GM18870 (cell line): ENCODE measurements at regions not wholly inside any gene's neighbourhood (a gene's known extent, or its start where the extent isn't known, plus 50 kb on each side); places are given as distances from the start of the nearest gene placed in this dataset.

ENCODE experiments used
- ATAC-seq: cut with Tn5 transposase; IDR thresholded peaks from one replicate; pipeline ENCODE4 v1.9.1; 2021; ENCODE audit warnings: moderate library complexity; ENCODE audit not compliant: unreplicated experiment

DNA sequence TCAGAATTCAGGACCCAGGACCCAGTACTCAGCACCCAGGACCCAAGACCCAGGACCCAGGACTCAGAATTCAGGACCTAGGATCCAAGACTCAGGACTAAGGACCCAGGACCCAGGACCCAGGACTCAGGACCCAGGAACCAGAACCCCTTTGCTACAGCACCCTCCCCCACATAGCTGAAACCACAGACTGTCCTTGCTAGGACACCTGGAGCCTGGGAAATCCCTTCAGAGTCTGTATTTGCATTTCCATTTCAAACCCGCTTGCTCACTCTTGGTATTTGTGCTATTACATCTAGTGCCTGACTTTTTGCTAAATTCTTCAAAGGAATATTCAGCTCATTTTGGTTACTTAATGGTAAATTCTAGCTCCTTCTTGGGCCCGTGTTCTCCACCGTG, 275.8 kb upstream of the MAF start:
- ATAC-seq: no peak

DNA sequence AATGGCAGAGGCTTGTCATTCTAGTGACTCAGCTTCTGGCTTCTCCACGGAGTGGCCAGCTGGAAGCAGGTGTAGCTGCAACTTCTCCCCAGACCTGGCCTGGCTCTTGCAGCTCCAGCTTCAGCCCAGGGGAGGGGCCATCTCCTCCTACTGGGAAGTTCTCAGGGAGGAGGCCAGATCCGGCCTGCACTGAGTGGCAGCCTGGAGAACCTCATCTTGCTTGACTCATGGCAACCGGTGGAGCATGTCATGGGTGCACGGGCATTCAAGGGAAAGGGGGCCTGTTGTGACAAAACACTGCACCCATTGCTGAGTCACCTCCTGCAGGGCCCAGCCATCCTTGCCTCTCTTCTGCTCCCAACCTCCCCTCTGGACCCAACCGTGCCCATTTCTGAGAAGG, 273.9 kb upstream of the MAF start:
- no peak for ATAC-seq

DNA sequence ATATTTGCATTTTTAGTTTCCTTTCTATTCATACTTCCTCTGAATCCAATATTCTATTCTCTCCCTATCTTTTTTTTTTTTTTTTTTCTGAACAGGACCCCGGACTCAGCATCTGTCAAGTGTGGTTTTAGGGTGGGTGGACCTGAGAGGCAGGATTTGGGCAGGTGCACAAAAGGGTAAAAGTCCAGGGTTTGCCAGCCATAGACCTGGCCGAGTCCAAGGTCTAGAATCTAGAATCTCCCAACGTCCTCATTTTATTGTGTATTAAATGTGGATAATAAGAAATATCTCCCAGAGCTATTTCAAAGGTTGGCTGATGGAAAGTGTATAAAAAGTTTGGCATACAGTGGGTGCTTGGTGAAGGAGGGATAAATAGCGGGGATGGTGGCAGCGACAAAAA, 273.3 kb upstream of the MAF start:
- ATAC-seq: no peak

DNA sequence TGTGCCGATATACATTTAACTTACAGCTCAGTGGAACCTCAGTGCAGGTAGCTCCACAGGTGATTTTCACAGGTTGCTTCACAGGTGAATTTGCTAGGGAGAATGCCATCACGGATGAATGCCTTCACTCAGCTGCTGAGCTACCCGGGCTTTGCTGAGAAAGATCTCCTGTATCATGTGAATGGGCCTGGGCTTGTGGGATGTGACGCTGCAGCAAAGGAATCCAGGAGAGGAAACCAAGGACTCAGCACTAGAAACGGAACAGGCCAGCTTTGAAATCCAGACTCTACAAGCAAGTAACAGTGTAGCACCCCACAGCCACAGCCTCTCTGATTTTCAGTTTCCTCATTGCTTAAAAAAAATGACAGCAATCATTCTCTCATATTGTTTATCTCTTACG, 271.4 kb upstream of the MAF start:
- ATAC-seq: no peak

DNA sequence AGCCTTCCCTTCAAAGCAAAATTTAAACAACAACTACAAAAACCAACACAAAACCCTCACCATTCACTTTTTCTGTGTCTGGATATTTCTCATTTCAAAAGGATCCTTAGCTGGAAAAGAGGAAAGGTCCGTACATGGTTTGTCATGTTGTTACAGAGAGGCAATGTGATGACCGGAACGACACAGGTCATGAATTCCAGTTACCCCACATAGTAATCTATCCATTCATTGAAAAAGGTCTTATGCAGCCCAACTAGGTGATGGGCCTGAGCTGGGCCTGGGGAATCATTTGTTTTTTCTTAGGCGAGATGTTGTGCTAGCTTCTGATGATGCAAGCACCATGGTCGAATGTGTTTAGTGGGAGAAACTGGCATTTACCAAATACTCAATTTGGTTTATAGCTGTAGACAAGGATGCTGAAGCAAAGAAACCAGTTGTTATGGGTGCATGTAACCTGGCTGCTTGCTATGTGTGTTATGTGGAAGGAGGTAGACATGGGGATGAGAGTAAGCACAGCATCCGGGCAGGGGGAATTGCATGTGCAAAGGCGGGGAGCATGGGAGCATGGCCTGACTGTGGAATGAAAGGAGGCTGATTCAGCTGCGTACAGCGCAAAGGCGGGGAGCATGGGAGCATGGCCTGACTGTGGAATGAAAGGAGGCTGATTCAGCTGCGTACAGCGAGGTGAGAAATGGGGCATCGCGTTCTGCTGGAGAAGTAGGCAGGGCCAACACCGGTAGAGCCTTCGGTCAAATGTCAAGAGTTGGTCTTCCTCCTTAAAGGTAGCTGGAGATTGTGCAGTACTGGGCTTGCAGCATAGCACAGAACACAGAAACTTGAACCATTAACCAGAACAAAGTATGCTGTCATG, 269.7 kb upstream of the MAF start:
- ATAC-seq: no peak

DNA sequence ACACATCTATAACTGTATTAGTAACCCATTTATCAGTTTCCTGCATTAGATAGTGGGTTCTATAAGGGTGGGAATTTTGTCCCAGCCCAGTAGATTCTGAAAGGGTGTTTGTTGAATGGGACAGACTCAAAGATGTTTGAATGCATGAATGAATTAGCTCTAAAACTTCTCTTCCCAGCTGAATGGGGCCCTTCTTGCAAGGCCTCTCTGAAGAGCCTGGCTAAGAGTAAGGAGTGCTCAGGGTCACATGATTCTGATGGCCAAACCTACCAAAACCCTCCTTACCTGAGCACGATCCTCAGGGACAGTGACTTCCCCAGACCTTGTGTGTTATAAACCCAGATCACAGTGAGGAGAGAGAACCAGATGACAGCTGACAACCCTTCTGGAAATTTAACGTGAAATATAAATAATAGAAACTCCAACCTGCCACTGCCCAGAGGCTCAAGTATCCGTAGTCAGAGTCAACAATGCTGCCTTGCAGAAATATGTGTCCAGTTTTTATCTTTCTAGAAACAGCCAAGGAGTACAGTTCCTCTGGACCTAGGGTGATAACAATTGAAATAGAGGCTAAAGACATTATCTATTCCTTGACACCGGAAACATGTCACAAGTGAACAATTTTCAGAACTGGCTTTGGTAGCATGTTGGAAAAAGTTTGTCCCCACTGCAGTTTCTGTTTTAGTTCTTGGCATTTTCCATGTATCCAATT, 268.9 kb upstream of the MAF start:
- no peak for ATAC-seq

DNA sequence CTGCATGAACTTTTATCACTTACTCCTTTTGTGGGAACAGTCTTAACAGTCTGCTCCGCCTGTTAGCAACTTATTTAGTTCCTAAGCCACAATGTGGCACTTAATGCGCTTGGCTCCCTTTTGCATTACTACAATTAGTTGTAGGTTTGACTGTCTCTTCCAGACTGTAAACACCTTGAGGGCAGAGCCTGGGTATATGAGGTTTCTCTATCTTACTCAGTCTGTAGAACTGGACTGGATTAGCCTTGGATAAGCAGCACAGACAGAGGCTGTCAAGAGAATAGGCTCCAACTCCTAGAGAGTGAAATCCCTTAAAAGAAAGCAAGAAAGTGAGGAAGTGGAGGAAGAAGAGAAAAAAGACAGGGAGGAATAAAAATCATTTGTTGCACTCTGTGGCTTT, 268.3 kb upstream of the MAF start:
- no peak for ATAC-seq

DNA sequence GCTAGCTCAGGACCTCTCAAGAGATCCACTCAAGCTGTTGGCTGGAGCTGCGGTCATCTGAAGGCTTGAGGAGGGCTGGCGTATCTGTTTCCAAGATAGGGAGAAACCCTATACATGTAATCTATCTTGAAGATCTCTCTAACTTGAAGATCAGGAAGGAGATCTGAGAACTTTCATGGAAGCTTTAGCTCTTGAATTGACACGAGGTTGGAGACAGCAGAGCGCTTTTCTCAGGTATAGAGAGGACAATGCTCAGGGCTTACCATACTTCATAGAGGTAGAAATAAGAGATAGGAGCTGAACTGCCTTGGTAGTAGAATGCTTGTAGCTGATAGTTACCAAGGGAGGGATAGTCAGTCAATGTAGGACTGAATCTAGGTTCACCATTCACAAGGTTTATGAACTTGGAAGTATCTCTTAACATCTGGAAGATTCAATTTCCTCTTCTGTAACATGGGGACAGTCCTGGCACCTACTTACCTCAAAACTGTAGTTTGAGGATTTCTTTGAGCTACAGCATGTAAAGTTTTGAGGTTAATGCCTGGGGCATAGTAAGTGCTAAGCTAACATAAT, 267.0 kb upstream of the MAF start:
- no peak for ATAC-seq

DNA sequence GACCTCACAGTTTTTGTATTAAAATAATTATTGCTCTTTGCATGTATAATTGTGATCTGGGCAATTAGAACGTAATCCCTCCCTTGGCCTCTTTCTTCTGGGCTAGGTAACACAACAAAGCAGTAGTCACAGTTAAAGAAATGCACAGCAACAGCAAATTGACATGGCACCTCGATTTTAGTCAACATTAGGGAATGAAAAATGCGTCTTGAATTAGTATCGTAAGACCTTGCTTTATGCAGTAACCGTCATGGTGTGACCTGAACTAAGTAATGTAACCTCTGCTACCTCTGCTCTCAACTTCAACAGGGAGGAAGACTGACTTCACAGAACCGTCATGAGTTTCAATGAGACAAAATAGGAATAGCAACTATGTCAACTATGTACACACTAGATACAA, 265.4 kb upstream of the MAF start:
- no peak for ATAC-seq

DNA sequence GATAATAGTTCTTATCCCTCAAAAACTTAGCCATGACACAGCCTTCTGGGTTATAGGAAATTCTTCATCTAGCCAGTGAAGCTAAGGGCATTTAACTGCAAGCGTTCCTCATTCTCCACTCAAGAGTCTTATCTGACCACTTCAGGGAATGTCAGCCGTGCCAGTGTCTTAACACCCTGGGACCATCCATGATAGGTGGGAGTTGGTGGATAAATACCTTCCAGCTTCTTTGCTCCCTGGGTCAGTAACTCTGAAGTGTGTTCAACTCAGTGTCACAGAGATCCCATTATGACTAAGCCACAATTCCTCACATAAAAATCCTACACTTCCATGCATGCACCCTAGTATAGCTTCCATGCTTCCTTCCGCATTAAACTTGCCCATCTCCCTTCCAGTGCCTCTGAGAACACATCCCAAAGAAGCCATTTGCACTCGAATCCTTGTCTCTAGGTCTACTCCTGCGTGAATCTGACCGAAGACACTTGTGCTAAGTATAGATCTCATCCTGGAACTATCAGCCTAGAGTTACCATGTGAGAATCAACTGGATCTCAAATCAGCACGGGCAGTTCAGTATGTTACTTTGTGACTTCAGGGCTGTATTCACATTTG, 264.3 kb upstream of the MAF start:
- no peak for ATAC-seq

DNA sequence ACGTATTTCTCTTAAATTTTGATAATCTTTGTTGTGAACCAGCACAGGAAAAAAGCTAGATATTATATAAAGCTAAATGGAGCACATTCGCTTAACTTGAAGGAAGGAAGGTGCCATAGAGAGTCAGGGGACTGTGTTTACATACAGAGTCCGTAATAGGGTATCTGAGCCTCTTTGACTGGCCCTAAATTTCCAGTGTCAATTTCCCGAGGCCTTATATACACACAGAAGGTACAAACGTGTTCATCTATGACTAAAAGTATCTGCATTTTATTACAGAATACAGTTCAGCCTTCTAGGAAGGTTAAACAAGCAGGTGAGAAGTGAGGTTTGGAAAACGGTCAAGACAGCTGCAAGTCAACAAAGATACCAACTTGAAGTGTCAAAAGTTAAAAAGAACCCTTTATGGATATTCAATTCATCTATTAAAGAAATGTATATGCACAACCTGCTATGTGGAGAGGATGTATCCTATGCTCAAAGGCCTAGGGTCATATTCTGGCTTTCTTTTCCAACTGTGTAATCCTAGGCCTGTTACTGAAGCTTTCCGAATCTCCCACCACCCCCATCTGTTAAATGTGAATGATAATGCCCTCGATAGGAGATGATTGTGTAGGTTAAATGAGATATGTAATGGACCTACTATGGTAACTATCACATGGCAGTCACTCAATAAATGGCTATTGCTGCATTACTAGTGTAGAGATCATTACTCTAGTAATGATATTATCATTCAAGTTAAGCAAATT, 263.7 kb upstream of the MAF start:
- no peak for ATAC-seq

DNA sequence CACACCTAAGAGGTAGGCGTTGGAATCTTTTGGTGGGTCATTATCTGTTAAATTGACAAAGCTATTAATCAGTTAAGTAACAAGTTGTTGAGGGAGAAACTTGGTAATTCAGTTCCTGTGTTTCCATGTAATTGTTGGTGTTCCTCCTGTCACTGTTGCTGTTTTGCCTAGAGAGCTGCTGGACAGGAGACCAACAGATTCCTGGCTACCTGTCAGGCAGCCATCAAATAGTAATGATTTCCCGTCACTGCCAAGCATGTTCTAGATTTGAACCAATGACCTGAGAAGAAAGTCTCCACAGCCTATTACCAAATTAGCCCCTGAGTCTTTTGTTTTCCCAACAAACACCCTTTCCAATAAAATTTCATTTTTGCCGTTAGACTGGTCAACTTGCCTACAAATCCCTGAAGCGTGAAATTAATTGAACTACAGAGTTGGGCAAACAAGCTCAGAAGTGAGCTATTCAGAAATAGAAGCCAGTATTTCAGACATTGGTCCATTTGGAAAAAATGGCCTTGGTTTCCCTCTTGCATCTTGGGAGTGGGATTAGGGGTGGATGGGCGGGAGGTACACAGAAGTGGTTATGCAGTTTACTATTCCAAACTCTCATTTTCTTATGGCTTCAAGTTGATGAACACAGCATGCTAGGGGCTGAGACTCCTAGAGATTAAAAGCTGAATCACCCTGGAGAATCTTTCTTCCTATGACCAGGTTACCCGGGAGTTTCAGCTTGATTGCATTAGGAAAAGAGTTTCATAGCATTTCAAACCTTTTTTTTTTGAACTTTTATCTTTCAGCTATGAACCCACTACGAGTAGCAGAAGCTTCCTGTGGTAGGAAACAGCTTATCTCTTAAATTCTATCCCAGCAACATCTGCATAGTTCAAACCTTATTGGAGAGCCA, 262.8 kb upstream of the MAF start:
- ATAC-seq: no peak

DNA sequence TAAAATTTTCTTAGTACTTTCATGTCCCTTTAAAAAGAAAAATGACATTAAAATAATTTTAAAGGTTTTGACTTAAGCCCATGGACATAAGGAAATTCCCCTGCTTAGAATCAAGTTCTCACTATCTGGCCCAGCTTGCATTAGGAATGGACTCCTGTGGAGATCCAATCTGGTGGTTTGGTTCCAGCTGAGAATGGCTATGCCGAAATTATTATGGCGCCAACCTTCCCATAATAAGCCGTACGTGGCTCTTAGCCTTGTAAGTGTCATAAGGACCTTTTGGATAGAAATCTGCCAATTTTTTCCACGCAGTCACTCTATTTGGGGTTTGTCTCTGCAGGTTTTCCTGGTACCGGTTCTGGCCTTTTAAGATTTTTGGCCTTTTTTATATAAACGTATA, 262.1 kb upstream of the MAF start:
- no peak for ATAC-seq

DNA sequence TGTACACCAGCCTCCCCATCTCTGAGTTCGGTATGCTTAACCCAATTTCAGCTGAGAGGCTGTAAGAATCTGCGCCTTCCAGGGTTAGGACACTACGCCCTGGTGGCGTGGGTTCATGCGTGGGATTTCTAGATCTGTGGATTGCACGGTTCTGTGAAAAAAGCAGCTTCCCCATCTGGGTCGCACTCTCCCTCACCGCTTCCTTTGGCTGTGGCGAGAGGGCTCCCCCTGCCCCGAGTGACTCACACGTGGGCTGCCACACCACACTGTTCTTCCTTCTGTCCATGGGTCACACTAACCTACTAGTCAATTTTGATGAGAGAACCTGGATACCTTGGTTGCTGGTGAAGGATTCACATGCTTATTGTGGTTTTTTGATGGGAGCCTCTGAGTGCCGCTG, 256.0 kb upstream of the MAF start:
- ATAC-seq: no peak

DNA sequence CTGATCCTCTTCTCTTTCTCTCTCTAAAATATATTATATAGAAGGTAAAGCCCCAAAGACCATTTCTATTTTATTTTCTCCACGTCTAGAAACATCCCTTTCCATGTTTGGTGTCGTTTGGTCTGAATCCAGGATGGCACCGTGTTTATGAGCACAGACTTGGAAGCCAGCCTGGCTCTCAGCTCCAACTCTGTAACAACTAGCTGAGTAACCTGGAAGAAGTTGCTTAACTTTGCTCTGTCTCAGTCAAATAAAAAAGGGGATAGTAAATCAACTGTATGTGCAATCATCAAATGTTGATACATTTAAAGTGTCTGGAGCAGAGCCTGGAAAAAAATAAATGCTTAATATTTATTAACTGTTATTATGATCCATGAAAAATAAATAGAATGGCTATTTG, 249.8 kb upstream of the MAF start:
- ATAC-seq: no peak

DNA sequence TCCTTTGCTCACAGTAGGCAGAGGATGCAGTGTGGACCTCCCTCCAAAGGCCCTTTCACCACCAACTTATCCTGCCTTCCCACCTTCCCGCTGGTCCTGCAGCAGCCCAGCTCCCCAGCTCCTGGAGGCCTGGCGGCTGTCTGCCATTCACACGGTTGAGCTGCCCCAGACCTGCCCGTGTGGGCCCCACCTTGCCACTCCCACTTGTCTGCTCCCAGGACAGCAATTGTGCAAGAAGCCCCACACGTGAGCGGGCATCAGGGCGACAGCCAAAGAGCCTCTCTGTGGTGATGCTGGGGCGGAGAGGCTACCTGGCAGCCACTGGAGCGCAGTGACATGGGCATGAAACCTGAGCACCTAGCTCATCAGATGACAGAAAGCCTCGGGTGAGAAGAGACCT, 248.6 kb upstream of the MAF start:
- no peak for ATAC-seq

DNA sequence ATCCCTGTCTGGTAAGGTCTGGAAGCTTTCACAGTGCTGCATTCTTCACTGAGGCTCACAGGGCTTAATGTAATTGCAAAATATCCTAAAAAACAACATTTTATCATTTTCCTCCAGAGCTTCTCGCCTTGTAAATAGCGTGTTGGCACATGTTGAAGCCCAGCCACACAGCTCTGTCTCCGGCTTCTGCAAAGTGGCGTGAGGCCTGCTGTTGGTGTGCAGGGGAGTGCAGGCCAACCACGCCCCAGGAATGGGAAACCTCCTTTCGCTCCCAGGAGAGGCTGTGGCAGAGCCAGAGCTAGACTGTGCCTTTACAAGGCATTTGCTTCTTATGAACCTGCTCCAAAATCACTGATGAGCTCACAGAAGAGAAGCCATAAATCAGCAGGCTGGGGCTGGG, 248.2 kb upstream of the MAF start:
- no peak for ATAC-seq

DNA sequence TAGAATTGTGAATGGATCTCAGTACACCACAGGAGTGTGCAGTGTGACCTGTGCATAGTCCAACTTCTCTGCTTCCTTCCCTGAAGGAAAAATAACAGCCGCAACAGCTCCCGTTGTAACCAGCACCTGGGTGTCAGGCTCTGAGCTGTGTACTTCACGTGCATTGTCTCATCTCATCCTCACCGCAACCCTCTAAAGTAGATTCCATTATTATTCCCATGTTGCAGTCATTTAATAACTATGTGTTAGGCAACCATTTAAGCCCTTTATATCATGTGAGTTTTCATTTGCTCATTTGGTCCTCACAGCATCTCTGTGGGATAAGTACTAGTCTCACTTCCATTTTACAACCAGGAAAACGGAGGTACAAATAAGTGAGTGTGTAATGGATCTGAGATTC, 247.0 kb upstream of the MAF start:
- no peak for ATAC-seq

DNA sequence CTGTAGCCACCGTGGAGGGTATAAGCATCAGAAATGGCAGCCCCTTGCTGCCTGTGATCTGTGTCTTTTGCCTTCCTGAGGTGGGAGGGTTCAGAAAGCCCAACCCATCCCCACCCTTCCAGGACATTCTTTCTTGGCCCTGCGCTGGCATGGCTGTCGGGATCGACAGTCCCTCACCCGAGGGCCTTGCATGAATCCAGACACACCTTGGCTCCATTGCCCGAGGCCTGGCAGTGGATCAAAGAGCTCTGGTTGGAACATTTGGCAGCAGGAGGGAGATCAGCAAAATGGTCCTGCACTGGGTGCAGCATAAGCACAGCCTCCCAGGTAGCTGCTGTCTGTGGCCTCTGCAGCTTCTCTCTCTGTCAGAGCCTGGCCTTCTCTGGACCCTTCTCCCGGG, 246.6 kb upstream of the MAF start:
- ATAC-seq: no peak

DNA sequence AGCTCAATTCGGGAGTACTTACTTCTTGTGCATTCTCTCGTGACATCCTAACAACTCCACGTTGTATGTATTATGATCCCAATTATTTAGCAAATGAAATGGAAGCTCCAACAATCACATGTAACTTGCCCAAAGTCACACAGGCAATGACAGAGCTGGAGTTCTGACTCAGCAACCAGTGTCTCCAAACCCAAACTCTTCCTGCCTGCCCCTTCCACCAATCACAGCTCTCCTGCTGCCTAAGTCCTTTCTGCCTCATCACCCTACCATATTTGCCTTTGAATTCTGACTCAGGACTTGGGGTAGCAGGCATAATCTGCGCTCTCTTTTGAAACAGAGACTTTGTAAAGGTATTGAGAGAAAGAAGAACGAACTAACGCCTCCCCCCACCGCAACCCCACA, 245.2 kb upstream of the MAF start:
- no peak for ATAC-seq
